IPS DF 4.7 (cell line): ENCODE measurements at regions not wholly inside any gene's neighbourhood (a gene's known extent, or its start where the extent isn't known, plus 50 kb on each side); places are given as distances from the start of the nearest gene placed in this dataset.

ENCODE experiments used
- DNase-seq: peaks from one replicate; pipeline ENCODE4 v3.0.0-alpha.2; 2013; ENCODE audit warnings: low spot score; ENCODE audit errors: extremely low read depth

GRCh38 chr15:69787791-69788190, 309.9 kb downstream of the TLE3 start:
- DNase-seq = no peak

- no peak for DNase-seq
Observed at GRCh38 chr15:69789648-69790393, 307.9 kb downstream of the TLE3 start.

GRCh38 chr15:69790632-69791031, 307.1 kb downstream of the TLE3 start:
- DNase-seq = no peak

GRCh38 chr15:69792823-69793222, 304.9 kb downstream of the TLE3 start:
- no peak for DNase-seq

- no peak for DNase-seq
Observed at GRCh38 chr15:69793431-69793780, 304.3 kb downstream of the TLE3 start.

DNA sequence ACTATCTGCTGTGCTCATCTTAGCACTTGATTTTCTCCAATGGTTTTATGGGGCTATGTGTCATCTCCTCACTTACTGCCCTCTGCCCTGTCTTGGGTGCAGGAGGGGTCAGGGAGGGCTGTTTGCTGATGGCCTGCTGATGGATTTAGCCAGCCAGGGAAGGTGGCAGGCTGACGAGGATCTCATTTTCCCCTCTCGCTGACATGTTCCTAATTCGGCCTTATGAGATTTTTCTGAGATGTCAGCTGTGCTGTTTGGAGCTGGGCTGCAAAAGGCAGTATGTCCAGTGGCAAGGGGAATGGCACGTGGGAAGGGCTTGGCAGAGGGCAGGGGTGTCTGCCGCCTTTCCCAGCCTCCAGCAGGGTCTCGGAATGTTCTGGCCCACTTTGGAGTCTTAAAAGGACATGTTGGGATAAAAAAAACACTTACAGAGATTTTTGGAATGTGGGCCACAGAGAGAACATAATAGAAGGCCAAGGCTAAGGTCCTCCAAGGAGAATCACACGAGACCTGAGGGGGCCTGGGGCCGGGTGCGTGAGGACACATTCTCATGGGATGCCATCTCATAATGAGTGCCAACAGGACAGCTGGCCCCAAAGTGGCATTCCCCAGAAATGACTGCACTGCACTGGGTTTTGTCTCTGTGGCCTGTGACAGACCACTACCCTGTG, 303.8 kb downstream of the TLE3 start:
- no peak for DNase-seq

DNA sequence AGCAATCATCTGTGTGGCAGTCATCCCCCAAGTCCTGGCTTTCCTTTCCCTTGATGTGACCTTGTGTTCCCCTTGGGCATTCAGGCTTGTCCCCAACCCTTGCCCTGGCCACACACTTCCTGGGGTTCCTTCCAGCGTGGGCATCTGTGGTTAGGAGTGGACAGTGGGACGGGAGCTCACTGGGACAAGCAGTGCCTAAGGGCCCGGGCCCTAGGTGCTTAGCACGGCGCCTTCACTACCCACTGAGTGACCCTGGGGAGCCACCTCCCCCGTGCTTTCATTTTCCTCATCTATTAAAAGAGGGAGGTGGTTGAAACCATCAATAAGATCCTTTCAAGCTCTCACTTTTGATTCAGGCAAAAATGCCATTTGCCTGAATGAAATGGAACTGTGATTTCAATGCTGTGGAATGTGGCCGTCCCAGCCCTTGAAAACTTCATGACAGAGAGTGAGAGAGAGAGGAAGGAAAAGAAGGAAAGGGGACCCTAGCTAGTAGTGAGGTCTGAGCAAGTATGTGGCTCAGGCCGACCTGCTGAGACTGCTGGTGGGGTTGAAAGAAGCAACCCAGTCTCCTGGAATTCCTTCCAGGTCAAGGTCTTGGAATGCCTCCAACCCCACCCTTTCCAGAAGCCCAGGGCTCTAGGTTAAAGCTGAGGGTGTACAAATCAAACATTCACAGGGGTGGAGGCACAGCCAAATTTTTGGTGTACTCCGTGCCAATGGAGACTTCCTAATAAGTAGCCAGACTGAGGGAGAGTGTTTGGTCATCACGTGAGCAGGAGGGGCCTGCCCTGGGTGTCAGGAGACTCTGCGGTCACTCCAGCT, 302.9 kb downstream of the TLE3 start:
- DNase-seq = no peak

GRCh38 chr15:69795601-69796000, 302.1 kb downstream of the TLE3 start:
- no peak for DNase-seq

- no peak for DNase-seq
Observed at GRCh38 chr15:69797051-69797595, 300.6 kb downstream of the TLE3 start.

DNA sequence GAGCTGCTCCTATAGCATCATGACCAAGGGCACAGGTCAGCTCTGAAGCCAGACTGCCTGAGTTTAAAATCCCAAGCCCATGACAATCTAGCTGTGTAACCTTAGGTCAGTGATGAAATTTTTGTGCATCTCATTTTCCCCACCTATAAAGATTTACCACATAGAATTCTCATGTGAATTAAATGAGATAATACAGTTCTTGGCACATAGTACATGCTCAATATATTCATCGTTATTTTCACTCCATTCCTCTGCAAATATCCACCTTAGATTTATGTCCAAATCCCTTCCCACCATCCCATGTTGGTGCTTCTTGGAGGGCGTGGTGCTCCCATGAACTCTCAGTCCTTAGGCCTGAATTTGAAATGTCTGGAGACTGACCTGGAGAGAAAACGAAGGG, 300.1 kb downstream of the TLE3 start:
- no peak for DNase-seq

DNA sequence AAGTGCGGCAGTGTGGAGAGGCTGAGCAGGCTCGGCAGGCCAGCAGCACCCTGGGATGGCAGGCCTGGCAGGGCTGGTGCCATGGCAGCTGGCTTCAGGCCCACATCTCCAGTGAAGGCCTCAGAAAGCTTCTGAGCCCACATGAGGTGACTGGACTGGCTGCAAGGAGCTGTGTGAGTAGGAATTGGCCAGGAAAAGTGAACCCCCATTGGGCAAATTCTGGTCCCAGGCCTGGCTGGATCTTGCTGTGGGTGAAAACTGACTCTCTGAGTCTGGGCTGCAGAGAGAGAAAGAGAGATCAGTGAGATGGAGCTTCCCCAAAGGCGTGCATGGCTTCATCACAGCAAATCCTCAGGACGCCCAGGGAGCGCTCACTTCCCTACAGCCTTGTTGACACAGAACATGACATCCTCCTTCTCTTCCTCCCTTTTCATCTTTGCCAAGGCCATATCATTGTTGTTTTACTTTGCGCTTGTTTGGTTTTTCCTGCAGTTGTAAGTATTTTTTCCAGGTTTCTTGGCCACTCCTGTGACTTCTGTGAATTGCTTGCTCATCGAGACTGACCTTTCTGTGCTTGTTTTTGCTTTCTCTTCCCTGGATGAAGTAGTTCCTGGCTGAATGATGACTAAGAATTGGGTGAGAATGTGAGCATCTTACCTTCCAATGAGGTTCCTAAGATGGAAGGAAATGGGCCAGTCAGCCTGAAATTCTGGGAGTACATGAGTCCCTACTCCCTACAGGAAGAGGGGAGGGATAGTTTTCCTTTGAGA, 299.1 kb downstream of the TLE3 start:
- DNase-seq = no peak

- DNase-seq = no peak
Observed at GRCh38 chr15:69801144-69801543, 296.6 kb downstream of the TLE3 start.

GRCh38 chr15:69802432-69802831, 295.3 kb downstream of the TLE3 start:
- DNase-seq = no peak

GRCh38 chr15:69804786-69805185, 292.9 kb downstream of the TLE3 start:
- DNase-seq = no peak

- DNase-seq = no peak
Observed at GRCh38 chr15:69805248-69805953, 292.3 kb downstream of the TLE3 start.

GRCh38 chr15:69806287-69806915, 291.3 kb downstream of the TLE3 start:
- DNase-seq = no peak

- DNase-seq = no peak
Observed at GRCh38 chr15:69807721-69808120, 290.0 kb downstream of the TLE3 start.

DNA sequence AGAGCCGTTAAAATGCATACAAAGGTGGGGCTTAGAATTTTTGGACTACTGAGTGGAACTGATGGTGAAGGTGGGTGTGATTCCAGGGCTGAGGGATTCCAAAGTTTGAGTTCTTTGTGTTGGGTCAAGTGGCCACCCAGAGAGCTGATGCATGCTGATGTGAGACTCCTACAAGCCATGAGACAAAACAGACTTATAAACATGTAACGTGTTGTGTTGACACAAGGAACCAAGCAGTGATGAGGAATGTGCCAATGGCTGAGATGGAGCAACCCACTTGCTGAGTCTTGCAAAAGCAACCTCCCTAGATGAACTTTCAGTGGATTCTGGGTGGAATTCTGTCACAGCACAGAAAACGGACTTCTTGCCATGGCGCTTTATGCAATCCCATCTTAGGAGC, 289.0 kb downstream of the TLE3 start:
- no peak for DNase-seq

DNA sequence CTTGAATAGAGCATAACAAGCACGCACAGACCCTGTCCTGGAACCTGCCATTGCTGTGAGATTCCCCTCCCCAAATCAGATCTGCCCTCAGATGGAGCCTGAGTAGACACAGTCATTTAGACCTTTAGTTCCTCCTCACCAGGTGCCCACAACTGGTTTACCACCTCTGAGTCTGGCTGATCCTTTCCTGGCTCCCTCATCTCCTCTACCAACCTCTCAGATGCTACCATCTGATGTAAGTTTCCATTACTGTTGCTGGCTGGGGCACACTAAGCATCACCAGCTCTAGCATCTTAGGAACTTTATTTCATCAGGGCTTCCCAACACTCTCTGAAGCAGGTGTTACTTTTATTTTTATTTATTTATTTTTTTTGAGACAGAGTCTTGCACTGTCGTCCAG, 288.3 kb downstream of the TLE3 start:
- no peak for DNase-seq
